ENCODE measurements at regions not wholly inside any gene's neighbourhood (a gene's known extent, or its start where the extent isn't known, plus 50 kb on each side); places are given as distances from the start of the nearest gene placed in this dataset.
A peak's percentile ranks its signal among the peaks of the same experiment; 100 is the strongest.

DNA sequence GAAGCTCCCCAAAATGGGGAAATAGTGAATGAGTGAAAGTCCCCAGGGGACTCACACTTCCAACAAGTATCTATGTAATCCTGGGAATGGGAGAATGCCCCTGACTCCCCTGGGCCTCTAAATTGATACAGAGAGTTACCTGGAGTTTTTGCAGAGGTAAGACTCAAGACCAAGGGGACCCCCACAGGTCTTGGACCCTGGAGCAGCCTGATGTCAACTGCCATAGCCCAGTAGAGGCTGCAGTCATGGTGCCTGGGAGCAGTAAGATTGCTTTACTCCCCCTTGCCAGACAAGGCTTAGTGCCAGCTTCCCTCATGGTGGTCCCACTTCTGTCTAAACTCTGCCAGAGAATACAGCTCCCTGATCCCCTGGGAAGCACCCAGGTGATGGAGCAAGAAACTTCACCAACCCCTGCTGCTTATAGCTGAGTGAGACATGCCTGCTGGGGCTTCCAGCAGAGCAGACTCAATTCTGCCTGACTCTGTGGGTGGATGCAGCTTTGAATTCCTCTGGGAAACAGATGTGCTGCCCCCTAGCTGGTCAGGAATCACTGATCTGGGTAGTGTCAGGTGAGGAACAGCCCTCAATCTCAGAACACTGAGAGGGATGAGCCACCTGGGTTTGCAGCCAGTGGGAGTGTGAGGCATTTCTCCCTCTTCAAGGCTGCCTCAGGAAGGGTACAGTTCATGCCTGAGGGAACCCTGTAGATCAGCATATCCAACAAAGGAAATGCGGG is 485.9 kb downstream of the NSUN3 start:
- TF ChIP-seq, protein P1, sequence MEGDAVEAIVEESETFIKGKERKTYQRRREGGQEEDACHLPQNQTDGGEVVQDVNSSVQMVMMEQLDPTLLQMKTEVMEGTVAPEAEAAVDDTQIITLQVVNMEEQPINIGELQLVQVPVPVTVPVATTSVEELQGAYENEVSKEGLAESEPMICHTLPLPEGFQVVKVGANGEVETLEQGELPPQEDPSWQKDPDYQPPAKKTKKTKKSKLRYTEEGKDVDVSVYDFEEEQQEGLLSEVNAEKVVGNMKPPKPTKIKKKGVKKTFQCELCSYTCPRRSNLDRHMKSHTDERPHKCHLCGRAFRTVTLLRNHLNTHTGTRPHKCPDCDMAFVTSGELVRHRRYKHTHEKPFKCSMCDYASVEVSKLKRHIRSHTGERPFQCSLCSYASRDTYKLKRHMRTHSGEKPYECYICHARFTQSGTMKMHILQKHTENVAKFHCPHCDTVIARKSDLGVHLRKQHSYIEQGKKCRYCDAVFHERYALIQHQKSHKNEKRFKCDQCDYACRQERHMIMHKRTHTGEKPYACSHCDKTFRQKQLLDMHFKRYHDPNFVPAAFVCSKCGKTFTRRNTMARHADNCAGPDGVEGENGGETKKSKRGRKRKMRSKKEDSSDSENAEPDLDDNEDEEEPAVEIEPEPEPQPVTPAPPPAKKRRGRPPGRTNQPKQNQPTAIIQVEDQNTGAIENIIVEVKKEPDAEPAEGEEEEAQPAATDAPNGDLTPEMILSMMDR (conservative IDR thresholded peaks at IDR 0.05; ENCODE audit: low read depth in 2 of 2): peak; percentile 41 to 65; a peak in 3 of 4 replicates
- TF ChIP-seq EZH2 (IDR thresholded peaks at IDR 0.05; ENCODE audit: low read depth, unreplicated experiment) (no peak), POLR2AphosphoS5 (IDR thresholded peaks at IDR 0.05; ENCODE audit: low read depth) (no peak), CREB1 (CRISPR knock-in tag; IDR thresholded peaks at IDR 0.05; ENCODE audit: low read depth) (no peak), EZH2phosphoT487 (IDR thresholded peaks at IDR 0.05; ENCODE audit: unreplicated experiment) (no peak)

Data from GM23338 (cell line).